SKM-1 (cell line): ENCODE measurements at regions not wholly inside any gene's neighbourhood (a gene's known extent, or its start where the extent isn't known, plus 50 kb on each side); places are given as distances from the start of the nearest gene placed in this dataset.
"Not testable (repeated sequence)": the region's sequence is repeated elsewhere in the genome, so short reads cannot be mapped to it uniquely, and the experiment has no call there.

Experiments used
- DNase-seq: peaks from one replicate; lab custom pipeline; 2025; ENCODE audit not compliant: unreplicated experiment; lab: John Stamatoyannopoulos, UW

DNA sequence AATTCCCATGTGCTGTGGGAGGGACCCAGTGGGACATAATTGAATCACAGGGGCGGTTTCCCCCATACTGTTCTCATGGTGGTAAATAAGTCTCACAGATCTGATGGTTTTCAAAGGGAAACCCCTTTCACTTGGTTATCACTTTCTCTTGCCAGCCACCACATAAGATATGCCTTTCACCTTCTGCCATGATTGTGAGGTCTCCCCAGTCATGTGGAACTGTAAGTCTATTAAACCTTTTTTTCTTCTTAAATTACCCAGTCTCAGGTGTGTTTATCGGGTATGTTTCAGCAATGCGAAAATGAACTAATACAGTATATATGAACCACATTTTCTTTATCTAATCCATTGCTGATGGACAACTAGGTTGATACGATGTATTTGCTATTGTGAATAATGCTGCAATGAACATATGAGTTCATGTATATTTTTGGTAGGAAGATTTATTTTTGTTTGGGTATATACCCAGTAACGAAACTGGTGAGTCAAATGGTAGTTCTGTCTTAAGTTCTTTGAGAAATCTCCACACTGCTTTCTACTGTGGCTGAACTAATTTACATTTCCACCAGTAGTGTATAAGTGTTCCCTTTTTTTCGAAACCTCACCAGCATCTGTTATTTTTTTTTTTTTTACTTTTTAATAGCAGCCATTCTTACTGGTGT is 70.0 kb upstream of the HGF start:
- no peak for DNase-seq

DNA sequence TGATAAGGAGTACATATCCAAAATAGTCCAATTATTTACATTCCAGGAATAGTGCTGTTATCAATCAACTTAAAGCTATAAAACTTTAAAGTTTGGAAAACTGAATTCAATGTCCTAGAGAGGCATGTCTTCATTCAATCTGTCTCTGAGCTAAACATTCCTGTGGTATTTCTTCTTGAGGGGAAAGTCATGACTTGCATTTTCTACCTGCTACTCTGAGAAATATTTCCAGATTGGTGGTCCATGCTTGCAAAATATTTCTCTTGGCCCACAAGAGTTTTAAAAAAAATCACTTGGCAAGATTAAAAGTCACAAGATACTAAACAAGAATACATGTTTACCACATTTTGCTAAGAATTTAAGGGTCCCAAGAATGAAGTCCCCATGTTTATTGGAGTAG is 63.6 kb upstream of the HGF start:
- no peak for DNase-seq

GRCh38 chr7:81831883-81832282 is 62.0 kb upstream of the HGF start:
- DNase-seq = no peak

DNA sequence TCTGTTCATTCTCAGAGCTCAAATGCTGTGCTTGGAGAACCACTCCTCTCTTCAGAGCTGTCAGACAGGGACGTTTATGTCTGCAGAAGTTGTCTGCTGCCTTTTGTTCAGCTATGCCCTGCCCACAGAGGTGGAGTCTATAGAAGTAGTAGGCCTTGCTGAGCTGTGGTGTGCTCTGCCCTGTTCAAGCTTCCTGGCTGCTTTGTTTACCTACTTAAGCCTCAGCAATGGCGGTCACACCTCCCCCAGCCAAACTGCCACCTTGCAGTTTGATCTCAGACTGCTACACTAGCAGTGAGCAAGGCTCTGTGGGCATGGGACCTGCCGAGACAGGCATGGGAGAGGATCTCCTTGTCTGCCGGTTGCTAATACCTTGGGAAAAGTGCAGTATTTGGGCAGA is 59.7 kb upstream of the HGF start:
- not testable (repeated sequence) for DNase-seq

DNA sequence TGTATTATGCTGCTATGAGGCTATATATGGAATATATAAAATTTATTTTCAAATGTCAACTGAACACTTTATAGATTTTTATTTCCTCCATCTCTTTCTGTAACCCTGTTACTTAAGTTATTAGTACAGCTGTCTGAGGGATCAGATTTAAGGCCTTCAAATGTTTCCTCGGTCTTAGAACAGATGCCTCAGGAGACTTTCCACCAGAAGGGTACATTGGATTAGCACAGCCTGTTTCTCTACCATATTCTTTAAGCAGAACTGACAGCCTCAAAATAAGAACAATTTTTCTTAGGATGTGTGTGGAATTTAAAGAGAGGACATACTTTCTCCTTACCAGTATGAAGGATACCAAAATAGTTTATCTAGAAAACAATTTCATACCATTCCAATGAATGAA is 53.0 kb upstream of the HGF start:
- no peak for DNase-seq

DNA sequence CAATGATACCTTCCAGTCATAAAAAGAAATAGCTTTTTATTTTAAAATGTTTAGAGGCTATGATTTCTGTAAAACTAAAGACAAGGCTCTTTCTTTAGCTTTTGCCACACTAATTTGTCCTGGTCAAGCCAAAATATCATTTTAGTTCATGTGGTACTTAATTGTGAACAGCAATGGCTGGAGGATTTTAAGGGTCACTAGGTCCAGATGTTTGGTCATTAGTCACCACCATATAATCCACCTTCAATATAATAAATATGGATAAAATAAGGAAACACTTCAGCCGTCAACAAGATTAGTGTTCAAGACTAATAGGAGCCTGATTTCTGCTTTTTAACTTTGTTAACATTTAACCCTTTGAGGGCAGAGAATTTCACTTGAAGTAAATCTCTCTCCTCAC is 50.0 kb upstream of the HGF start:
- DNase-seq = no peak
